ENCODE measurements at regions not wholly inside any gene's neighbourhood (a gene's known extent, or its start where the extent isn't known, plus 50 kb on each side); places are given as distances from the start of the nearest gene placed in this dataset.

DNA sequence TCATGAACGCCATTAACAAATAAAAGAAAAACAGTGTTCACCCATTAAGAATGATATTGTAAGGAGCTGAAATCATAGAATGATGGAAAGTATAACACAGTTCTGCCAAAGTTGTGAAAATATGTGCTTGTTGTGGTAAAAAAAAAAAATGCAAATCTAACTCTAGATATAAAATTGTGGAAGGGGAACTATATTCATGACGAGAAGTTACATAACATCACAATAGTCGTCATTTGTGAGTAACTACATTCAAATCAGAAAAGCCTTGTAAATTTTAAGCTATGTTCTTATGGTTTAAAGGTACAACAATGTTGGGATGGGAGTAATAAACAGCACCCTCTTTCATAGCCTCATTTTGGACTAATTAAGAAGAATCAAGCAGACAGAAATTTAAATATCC, 57.6 kb upstream of the PRDM8 start:
- H3K4me1 Mint-ChIP-seq (ENCODE audit: low read depth, unreplicated experiment) = peaks cover 3% of the 10 kb centered on the region
- Histone ChIP-seq H3K27me3 (ENCODE audit: insufficient read depth, low read length) (no peaks in the 10 kb centered on the region), H3K79me2 (ENCODE audit: insufficient read depth, low read length) (no peaks in the 10 kb centered on the region), H3K4me1 (ENCODE audit: insufficient read depth, low read length) (peaks cover 10% of the 10 kb centered on the region), H4K20me1 (ENCODE audit: insufficient read depth, low read length) (no peaks in the 10 kb centered on the region), H3K36me3 (ENCODE audit: insufficient read depth, low read length) (no peaks in the 10 kb centered on the region), H3K27ac (ENCODE audit: low read depth, low read length) (no peak overlapping the region), H3K4me3 (ENCODE audit: insufficient read depth, low read depth, low read length) (no peak overlapping the region), H3K9ac (ENCODE audit: low read length) (no peak overlapping the region), H2AFZ (ENCODE audit: low read depth, low read length) (no peak overlapping the region), H3K9me3 (ENCODE audit: insufficient read depth, low read depth, low read length) (no peaks in the 10 kb centered on the region), H3K4me2 (ENCODE audit: low read length) (no peak overlapping the region)
- DNase-seq (ENCODE audit: low read depth) = no peak
- TF ChIP-seq, protein P1, sequence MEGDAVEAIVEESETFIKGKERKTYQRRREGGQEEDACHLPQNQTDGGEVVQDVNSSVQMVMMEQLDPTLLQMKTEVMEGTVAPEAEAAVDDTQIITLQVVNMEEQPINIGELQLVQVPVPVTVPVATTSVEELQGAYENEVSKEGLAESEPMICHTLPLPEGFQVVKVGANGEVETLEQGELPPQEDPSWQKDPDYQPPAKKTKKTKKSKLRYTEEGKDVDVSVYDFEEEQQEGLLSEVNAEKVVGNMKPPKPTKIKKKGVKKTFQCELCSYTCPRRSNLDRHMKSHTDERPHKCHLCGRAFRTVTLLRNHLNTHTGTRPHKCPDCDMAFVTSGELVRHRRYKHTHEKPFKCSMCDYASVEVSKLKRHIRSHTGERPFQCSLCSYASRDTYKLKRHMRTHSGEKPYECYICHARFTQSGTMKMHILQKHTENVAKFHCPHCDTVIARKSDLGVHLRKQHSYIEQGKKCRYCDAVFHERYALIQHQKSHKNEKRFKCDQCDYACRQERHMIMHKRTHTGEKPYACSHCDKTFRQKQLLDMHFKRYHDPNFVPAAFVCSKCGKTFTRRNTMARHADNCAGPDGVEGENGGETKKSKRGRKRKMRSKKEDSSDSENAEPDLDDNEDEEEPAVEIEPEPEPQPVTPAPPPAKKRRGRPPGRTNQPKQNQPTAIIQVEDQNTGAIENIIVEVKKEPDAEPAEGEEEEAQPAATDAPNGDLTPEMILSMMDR (IDR thresholded peaks at IDR 0.05; ENCODE audit: insufficient read depth, low read depth, low read length) = no peak
- no peak for TF ChIP-seq EZH2 (IDR thresholded peaks at IDR 0.05; ENCODE audit: insufficient read depth, low read length)
- H3K4me3 Mint-ChIP-seq (ENCODE audit: unreplicated experiment) = no peak overlapping the region
- no peaks in the 10 kb centered on the region for H3K9me3 Mint-ChIP-seq (ENCODE audit: unreplicated experiment)
- no peaks in the 10 kb centered on the region for H3K36me3 Mint-ChIP-seq (ENCODE audit: low read depth, unreplicated experiment)
- no peak overlapping the region for H3K27ac Mint-ChIP-seq (ENCODE audit: unreplicated experiment)
- no peak for FAIRE-seq
- no peaks in the 10 kb centered on the region for H3K27me3 Mint-ChIP-seq (ENCODE audit: low read depth, unreplicated experiment)

DNA sequence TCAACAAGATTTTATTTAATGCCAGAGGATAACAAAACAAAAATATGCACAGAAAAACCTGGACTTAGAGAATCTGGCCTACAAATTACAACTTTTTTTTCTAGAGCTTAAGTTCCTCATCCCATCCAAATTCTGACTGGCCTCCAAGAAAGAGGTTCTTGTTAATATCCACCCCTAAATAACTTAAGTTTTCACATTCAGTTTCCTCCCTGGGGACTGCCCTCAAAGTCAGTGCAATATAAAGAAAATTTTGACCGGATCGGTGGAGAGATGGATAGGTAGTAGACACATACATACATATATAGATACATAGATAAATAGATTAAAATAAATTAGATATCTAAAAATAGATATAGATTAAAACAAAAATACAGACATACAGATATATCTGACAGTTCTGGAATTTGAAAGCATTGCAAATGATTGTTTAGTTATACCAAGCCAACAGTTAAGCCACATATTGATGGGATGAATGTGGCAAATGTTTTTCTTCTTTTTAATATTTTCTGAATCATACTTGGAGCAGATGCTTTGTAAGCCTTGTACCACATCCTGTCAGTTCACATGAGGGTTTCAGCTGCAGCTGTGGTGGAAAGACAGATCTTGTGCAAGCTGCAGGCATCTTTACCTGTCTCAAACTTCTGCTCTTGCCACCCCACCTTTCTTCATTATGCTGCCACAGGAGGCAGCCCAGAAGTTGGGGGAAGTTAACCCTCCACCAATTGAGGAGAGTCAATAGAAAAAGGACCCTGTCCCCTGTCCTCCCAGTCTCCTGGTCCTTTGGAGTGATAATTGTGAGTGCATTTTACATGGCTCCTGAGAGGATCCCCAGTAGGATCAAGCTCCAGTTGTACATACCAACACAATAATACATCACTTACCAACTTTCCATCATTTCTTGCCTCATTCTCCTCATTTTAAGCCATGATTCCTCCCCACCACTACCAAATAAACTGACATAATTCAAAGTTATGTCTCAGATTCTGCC, 58.5 kb upstream of the PRDM8 start:
- H3K27ac Mint-ChIP-seq (ENCODE audit: unreplicated experiment) = no peak overlapping the region
- Histone ChIP-seq H3K27me3 (ENCODE audit: insufficient read depth, low read length) (no peaks in the 10 kb centered on the region), H3K4me2 (ENCODE audit: low read length) (peak overlapping the region; percentile 35), H3K4me3 (ENCODE audit: insufficient read depth, low read depth, low read length) (no peak overlapping the region), H3K36me3 (ENCODE audit: insufficient read depth, low read length) (no peaks in the 10 kb centered on the region), H3K9me3 (ENCODE audit: insufficient read depth, low read depth, low read length) (no peaks in the 10 kb centered on the region), H3K9ac (ENCODE audit: low read length) (no peak overlapping the region), H2AFZ (ENCODE audit: low read depth, low read length) (no peak overlapping the region), H3K79me2 (ENCODE audit: insufficient read depth, low read length) (no peaks in the 10 kb centered on the region), H4K20me1 (ENCODE audit: insufficient read depth, low read length) (no peaks in the 10 kb centered on the region), H3K4me1 (ENCODE audit: insufficient read depth, low read length) (peaks cover 10% of the 10 kb centered on the region), H3K27ac (ENCODE audit: low read depth, low read length) (no peak overlapping the region)
- H3K27me3 Mint-ChIP-seq (ENCODE audit: low read depth, unreplicated experiment) = no peaks in the 10 kb centered on the region
- H3K4me3 Mint-ChIP-seq (ENCODE audit: unreplicated experiment) = no peak overlapping the region
- H3K36me3 Mint-ChIP-seq (ENCODE audit: low read depth, unreplicated experiment) = no peaks in the 10 kb centered on the region
- FAIRE-seq (no peak), DNase-seq (ENCODE audit: low read depth) (peak; percentile 63)
- peaks cover 3% of the 10 kb centered on the region for H3K4me1 Mint-ChIP-seq (ENCODE audit: low read depth, unreplicated experiment)
- TF ChIP-seq EZH2 (IDR thresholded peaks at IDR 0.05; ENCODE audit: insufficient read depth, low read length) = no peak
- TF ChIP-seq, protein P1 (IDR thresholded peaks at IDR 0.05; ENCODE audit: insufficient read depth, low read depth, low read length) = no peak
- H3K9me3 Mint-ChIP-seq (ENCODE audit: unreplicated experiment) = no peaks in the 10 kb centered on the region

DNA sequence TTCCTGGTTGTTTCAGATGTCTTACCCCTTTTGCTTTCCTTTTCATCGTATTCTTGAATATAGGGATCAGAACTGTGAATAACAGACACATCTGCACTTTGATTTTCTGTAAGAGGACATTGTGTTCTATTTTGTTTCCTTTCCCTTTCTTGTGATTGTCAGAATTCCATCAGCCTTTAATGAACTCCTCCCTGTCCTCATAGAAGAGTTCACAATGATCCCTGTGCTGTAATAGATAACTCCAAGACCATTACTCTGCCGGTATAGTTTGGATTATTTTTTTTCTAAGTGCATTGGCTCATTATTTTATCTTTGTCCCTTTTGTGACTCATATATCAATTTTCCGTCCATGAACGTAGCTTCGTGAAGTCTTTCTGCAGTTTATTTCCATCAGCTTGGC, 59.7 kb upstream of the PRDM8 start:
- H3K4me1 ChIP-seq (ENCODE audit: insufficient read depth, low read length) = peaks cover 10% of the 10 kb centered on the region
- DNase-seq (ENCODE audit: low read depth) (no peak), FAIRE-seq (no peak)
- H3K9me3 ChIP-seq (ENCODE audit: insufficient read depth, low read depth, low read length) = no peaks in the 10 kb centered on the region
- TF ChIP-seq, protein P1 (IDR thresholded peaks at IDR 0.05; ENCODE audit: insufficient read depth, low read depth, low read length) = no peak
- H4K20me1 ChIP-seq (ENCODE audit: insufficient read depth, low read length) = no peaks in the 10 kb centered on the region
- no peak overlapping the region for H2AFZ ChIP-seq (ENCODE audit: low read depth, low read length)
- no peaks in the 10 kb centered on the region for H3K79me2 ChIP-seq (ENCODE audit: insufficient read depth, low read length)
- no peak overlapping the region for H3K9ac ChIP-seq (ENCODE audit: low read length)
- H3K27ac Mint-ChIP-seq (ENCODE audit: unreplicated experiment) = no peak overlapping the region
- H3K4me2 ChIP-seq (ENCODE audit: low read length) = no peak overlapping the region
- no peaks in the 10 kb centered on the region for H3K27me3 Mint-ChIP-seq (ENCODE audit: low read depth, unreplicated experiment)
- H3K36me3 Mint-ChIP-seq (ENCODE audit: low read depth, unreplicated experiment) = no peaks in the 10 kb centered on the region
- H3K4me1 Mint-ChIP-seq (ENCODE audit: low read depth, unreplicated experiment) = peaks cover 3% of the 10 kb centered on the region
- no peak overlapping the region for H3K27ac ChIP-seq (ENCODE audit: low read depth, low read length)
- H3K27me3 ChIP-seq (ENCODE audit: insufficient read depth, low read length) = no peaks in the 10 kb centered on the region
- H3K36me3 ChIP-seq (ENCODE audit: insufficient read depth, low read length) = no peaks in the 10 kb centered on the region
- H3K9me3 Mint-ChIP-seq (ENCODE audit: unreplicated experiment) = peaks cover 1% of the 10 kb centered on the region
- H3K4me3 Mint-ChIP-seq (ENCODE audit: unreplicated experiment) = no peak overlapping the region
- no peak overlapping the region for H3K4me3 ChIP-seq (ENCODE audit: insufficient read depth, low read depth, low read length)

Data from astrocyte (in vitro differentiated cells and primary cell).